ENCODE measurements at regions not wholly inside any gene's neighbourhood (a gene's known extent, or its start where the extent isn't known, plus 50 kb on each side); places are given as distances from the start of the nearest gene placed in this dataset.

DNA sequence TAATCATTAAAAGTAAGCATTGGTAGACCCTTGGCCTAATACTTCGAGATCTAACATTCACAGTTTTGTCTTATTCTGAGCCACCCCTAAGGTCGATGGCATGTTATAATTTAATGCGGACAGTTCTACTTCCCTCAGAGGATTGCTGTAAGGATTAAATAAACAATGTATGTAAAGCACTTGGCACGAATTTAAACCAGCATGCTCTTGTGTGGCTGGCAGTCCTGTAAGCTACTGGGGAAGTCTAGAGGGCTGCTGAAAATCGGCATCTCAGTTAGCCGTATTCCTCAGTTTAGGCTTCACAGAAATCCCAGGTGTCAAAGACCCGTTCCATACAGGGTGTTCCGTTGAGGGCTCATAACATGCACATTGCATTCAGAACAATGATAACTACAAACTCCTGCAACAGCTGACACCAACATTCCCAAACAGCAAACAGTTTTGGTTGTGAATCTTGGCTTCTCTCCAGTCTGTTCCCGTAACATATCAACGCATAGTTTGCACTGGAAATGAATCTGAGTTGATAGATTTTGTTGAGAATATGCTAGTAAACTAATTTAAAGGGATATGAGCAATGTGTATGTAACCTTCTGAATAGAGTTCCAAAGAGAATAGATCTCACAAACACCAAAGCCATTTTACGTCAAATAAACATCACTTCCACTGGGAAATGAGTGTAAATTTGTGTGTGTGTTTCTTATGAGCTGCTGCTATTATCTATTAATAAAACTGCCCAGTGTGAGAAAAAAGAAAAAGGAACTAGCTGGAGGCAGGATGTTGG, 52.2 kb upstream of the ACKR3 start:
- no peak for TF ChIP-seq POLR2A (IDR thresholded peaks at IDR 0.05)
- TF ChIP-seq, protein P1, sequence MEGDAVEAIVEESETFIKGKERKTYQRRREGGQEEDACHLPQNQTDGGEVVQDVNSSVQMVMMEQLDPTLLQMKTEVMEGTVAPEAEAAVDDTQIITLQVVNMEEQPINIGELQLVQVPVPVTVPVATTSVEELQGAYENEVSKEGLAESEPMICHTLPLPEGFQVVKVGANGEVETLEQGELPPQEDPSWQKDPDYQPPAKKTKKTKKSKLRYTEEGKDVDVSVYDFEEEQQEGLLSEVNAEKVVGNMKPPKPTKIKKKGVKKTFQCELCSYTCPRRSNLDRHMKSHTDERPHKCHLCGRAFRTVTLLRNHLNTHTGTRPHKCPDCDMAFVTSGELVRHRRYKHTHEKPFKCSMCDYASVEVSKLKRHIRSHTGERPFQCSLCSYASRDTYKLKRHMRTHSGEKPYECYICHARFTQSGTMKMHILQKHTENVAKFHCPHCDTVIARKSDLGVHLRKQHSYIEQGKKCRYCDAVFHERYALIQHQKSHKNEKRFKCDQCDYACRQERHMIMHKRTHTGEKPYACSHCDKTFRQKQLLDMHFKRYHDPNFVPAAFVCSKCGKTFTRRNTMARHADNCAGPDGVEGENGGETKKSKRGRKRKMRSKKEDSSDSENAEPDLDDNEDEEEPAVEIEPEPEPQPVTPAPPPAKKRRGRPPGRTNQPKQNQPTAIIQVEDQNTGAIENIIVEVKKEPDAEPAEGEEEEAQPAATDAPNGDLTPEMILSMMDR (IDR thresholded peaks at IDR 0.05) = no peak

All from uterus (tissue), 2 donors.